IPS-NIHi7 (cell line): ENCODE measurements at regions not wholly inside any gene's neighbourhood (a gene's known extent, or its start where the extent isn't known, plus 50 kb on each side); places are given as distances from the start of the nearest gene placed in this dataset.
A peak's percentile ranks its signal among the peaks of the same experiment; 100 is the strongest.

ENCODE experiments used
- DNase-seq: peaks from one replicate; pipeline ENCODE4 v3.0.0; 2012; ENCODE audit warnings: mixed read lengths; ENCODE audit errors: extremely low spot score

- peak; percentile 26 for DNase-seq
Measured at GRCh38 chr16:52874042-52874441, 178.7 kb downstream of the CHD9NB start.

- DNase-seq: no peak
Measured at GRCh38 chr16:52872731-52873130, 180.0 kb downstream of the CHD9NB start.

- no peak for DNase-seq
Measured at GRCh38 chr16:52871481-52871880, 181.2 kb downstream of the CHD9NB start.

- no peak for DNase-seq
Measured at GRCh38 chr16:52869243-52869642, 183.5 kb downstream of the CHD9NB start.

- DNase-seq: no peak
Measured at GRCh38 chr16:52863000-52863399, 189.7 kb downstream of the CHD9NB start.

GRCh38 chr16:52861614-52862022, 191.1 kb downstream of the CHD9NB start:
- DNase-seq: peak; percentile 40

GRCh38 chr16:52855463-52855862, 197.2 kb downstream of the CHD9NB start:
- DNase-seq: no peak

- no peak for DNase-seq
Measured at GRCh38 chr16:52852978-52853377, 199.7 kb downstream of the CHD9NB start.

- no peak for DNase-seq
Measured at GRCh38 chr16:52851211-52851740, 201.4 kb downstream of the CHD9NB start.

- DNase-seq: no peak
Measured at GRCh38 chr16:52843381-52843780, 209.3 kb downstream of the CHD9NB start.

GRCh38 chr16:52837251-52837650, 215.4 kb downstream of the CHD9NB start:
- DNase-seq: no peak

- no peak for DNase-seq
Measured at GRCh38 chr16:52834736-52835465, 217.8 kb downstream of the CHD9NB start.

GRCh38 chr16:52832771-52833170, 219.9 kb downstream of the CHD9NB start:
- no peak for DNase-seq

GRCh38 chr16:52827456-52827855, 225.2 kb downstream of the CHD9NB start:
- DNase-seq: no peak

- DNase-seq: no peak
Measured at GRCh38 chr16:52825892-52826291, 226.8 kb downstream of the CHD9NB start.

- no peak for DNase-seq
Measured at GRCh38 chr16:52819808-52820207, 232.9 kb downstream of the CHD9NB start.

- no peak for DNase-seq
Measured at GRCh38 chr16:52819405-52819804, 233.3 kb downstream of the CHD9NB start.

- no peak for DNase-seq
Measured at GRCh38 chr16:52817696-52818095, 235.0 kb downstream of the CHD9NB start.

GRCh38 chr16:52816993-52817392, 235.7 kb downstream of the CHD9NB start:
- no peak for DNase-seq

- DNase-seq: no peak
Measured at GRCh38 chr16:52812678-52813556, 239.8 kb downstream of the CHD9NB start.

GRCh38 chr16:52805559-52806168, 247.0 kb downstream of the CHD9NB start:
- DNase-seq: no peak

- no peak for DNase-seq
Measured at GRCh38 chr16:52800432-52800831, 252.3 kb downstream of the CHD9NB start.
